Mammary epithelial cell (primary cell): ENCODE measurements at regions not wholly inside any gene's neighbourhood (a gene's known extent, or its start where the extent isn't known, plus 50 kb on each side); places are given as distances from the start of the nearest gene placed in this dataset.

ENCODE experiments used
- CTCF ChIP-seq, 2 donors: IDR thresholded peaks in 1 of 2; conservative IDR thresholded peaks in 1 of 2; 2 replicates each; pipeline ENCODE4 v1.5.1; 2011 to 2012; ENCODE audit warnings: inconsistent platforms in 2 of 2, low read length in 2 of 2, mild to moderate bottlenecking in 2 of 2, control low read depth in 1 of 2, low read depth in 1 of 2; ENCODE audit not compliant: insufficient read depth in 1 of 2; ENCODE audit errors: extremely low read depth in 1 of 2
- EZH2 ChIP-seq: IDR thresholded peaks from 2 replicates; pipeline ENCODE4 v1.6.1; 2012; ENCODE audit warnings: low read length, inconsistent platforms, borderline replicate concordance

GRCh38 chr18:78525366-78526111 is 454.1 kb upstream of the SALL3 start:
- TF ChIP-seq CTCF (conservative IDR thresholded peaks at IDR 0.05 in 1 of 2, IDR thresholded peaks at IDR 0.05 in 1 of 2; ENCODE audit: extremely low read depth in 1 of 2, insufficient read depth in 1 of 2, low read depth in 1 of 2, low read length in 2 of 2) (no peak), EZH2 (no peak)
